Keratinocyte (primary cell): ENCODE measurements at regions not wholly inside any gene's neighbourhood (a gene's known extent, or its start where the extent isn't known, plus 50 kb on each side); places are given as distances from the start of the nearest gene placed in this dataset.

Experiments
- DNase-seq: peaks from one replicate; pipeline ENCODE4 v3.0.0-alpha.2; 2011; ENCODE audit warnings: low read depth, missing footprints, low spot score
- FAIRE-seq: peaks from 2 replicates; lab custom pipeline; 2011; peaks lifted over from hg19 to GRCh38; lab: Jason Lieb, UNC
- H2AFZ ChIP-seq: 2 replicates; pipeline ENCODE4 v1.6.0; 2012; ENCODE audit warnings: low read length, control low read depth, inconsistent platforms; ENCODE audit not compliant: control insufficient read depth
- H3K27ac ChIP-seq: 2 replicates; pipeline ENCODE4 v1.5.1; 2011; ENCODE audit warnings: low read length; ENCODE audit not compliant: control insufficient read depth, insufficient read depth
- H3K27me3 ChIP-seq: 3 replicates; pipeline ENCODE4 v1.6.0; 2011; ENCODE audit warnings: low read length; ENCODE audit not compliant: control insufficient read depth, insufficient read depth; ENCODE audit errors: extremely low read depth
- H3K36me3 ChIP-seq, 2 experiments: 2 replicates in 1 of 2; 3 replicates in 1 of 2; pipeline ENCODE4 v1.5.1; 2011; ENCODE audit warnings: low read length in 2 of 2, mild to moderate bottlenecking in 1 of 2; ENCODE audit not compliant: control insufficient read depth in 2 of 2, insufficient read depth in 2 of 2; ENCODE audit errors: extremely low read depth in 1 of 2
- H3K4me1 ChIP-seq: 3 replicates; pipeline ENCODE4 v1.5.1; 2011; ENCODE audit warnings: low read length; ENCODE audit not compliant: control insufficient read depth, insufficient read depth; ENCODE audit errors: extremely low read depth
- H3K4me2 ChIP-seq: 3 replicates; pipeline ENCODE4 v1.6.0; 2011; ENCODE audit warnings: low read depth, low read length; ENCODE audit not compliant: control insufficient read depth, insufficient read depth; ENCODE audit errors: extremely low read depth
- H3K4me3 ChIP-seq, 3 experiments: fragments of 200-600 bp in 1 of 3; sonication (generic) in 1 of 3; 2 replicates in 2 of 3; 3 replicates in 1 of 3; pipeline ENCODE4 v1.5.1; 2011 to 2016; ENCODE audit warnings: low read length in 3 of 3, mild to moderate bottlenecking in 3 of 3, control low read depth in 2 of 3, inconsistent platforms in 1 of 3, low read depth in 1 of 3, mixed read lengths in 1 of 3, mixed run types in 1 of 3, moderate library complexity in 1 of 3; ENCODE audit not compliant: control insufficient read depth in 2 of 3, insufficient read depth in 2 of 3; ENCODE audit errors: extremely low read depth in 1 of 3
- H3K79me2 ChIP-seq: 2 replicates; pipeline ENCODE4 v1.6.0; 2012; ENCODE audit warnings: low read length; ENCODE audit not compliant: control insufficient read depth, insufficient read depth
- H3K9ac ChIP-seq: 3 replicates; pipeline ENCODE4 v1.6.0; 2011; ENCODE audit warnings: low read length; ENCODE audit not compliant: control insufficient read depth, insufficient read depth; ENCODE audit errors: extremely low read depth
- H3K9me1 ChIP-seq: 3 replicates; pipeline ENCODE4 v1.6.0; 2011; ENCODE audit warnings: low read length; ENCODE audit not compliant: control insufficient read depth, insufficient read depth; ENCODE audit errors: extremely low read depth
- H3K9me3 ChIP-seq: 2 replicates; pipeline ENCODE4 v1.5.1; 2012; ENCODE audit warnings: low read depth, low read length; ENCODE audit not compliant: control insufficient read depth
- H4K20me1 ChIP-seq: 3 replicates; pipeline ENCODE4 v1.6.0; 2011; ENCODE audit warnings: low read length; ENCODE audit not compliant: control insufficient read depth, insufficient read depth; ENCODE audit errors: extremely low read depth
- CTCF ChIP-seq, 3 experiments: IDR thresholded peaks in 1 of 3; conservative IDR thresholded peaks in 1 of 3; optimal IDR thresholded peaks in 1 of 3; 2 replicates in 2 of 3; 3 replicates in 1 of 3; pipeline versions ENCODE3 to v1.5.1; 2011; ENCODE audit warnings: low read length in 3 of 3, mild to moderate bottlenecking in 3 of 3, moderate library complexity in 2 of 3, control low read depth in 1 of 3, inconsistent platforms in 1 of 3; ENCODE audit not compliant: insufficient read depth in 2 of 3; ENCODE audit errors: extremely low read depth in 1 of 3
- EZH2 ChIP-seq: IDR thresholded peaks from one replicate; pipeline ENCODE4 v1.6.1; 2012; ENCODE audit warnings: inconsistent platforms, mild to moderate bottlenecking, low read length, moderate library complexity
- dilution Hi-C: fragments of 300-500 bp; cut with MboI; formaldehyde crosslinking; loops from one replicate; pipeline ENCODE4 v1.7.0; 2020; ENCODE audit warnings: low sequenced_read_pairs; ENCODE audit not compliant: extremely low pct_ligation_motif_present

GRCh38 chr18:56488739-56489138, 149.7 kb downstream of the TXNL1 start:
- no peaks in the 10 kb centered on the region for H3K4me1 ChIP-seq
- H3K4me2 ChIP-seq: no peak overlapping the region
- no peak for TF ChIP-seq EZH2
- no peak for TF ChIP-seq CTCF (optimal IDR thresholded peaks at IDR 0.05 in 1 of 3, IDR thresholded peaks at IDR 0.05 in 1 of 3, conservative IDR thresholded peaks at IDR 0.05 in 1 of 3; ENCODE audit: extremely low read depth in 1 of 3, insufficient read depth in 2 of 3, low read length in 3 of 3)
- H3K79me2 ChIP-seq: no peaks in the 10 kb centered on the region
- H3K9ac ChIP-seq: no peak overlapping the region
- H3K9me1 ChIP-seq: no peaks in the 10 kb centered on the region
- no peak overlapping the region for H3K27ac ChIP-seq
- no peak overlapping the region for H2AFZ ChIP-seq
- dilution Hi-C loops: no loop called here
- FAIRE-seq (no peak), DNase-seq (no peak)
- H3K36me3 ChIP-seq: no peaks in the 10 kb centered on the region
- H3K4me3 ChIP-seq: no peak overlapping the region
- no peaks in the 10 kb centered on the region for H3K9me3 ChIP-seq
- no peaks in the 10 kb centered on the region for H4K20me1 ChIP-seq
- no peaks in the 10 kb centered on the region for H3K27me3 ChIP-seq

GRCh38 chr18:56487801-56488200, 150.6 kb downstream of the TXNL1 start:
- no peaks in the 10 kb centered on the region for H3K9me3 ChIP-seq
- no peak overlapping the region for H3K27ac ChIP-seq
- DNase-seq (no peak), FAIRE-seq (no peak)
- no peak overlapping the region for H3K4me3 ChIP-seq
- H3K4me1 ChIP-seq: no peaks in the 10 kb centered on the region
- no peak for TF ChIP-seq CTCF (optimal IDR thresholded peaks at IDR 0.05 in 1 of 3, IDR thresholded peaks at IDR 0.05 in 1 of 3, conservative IDR thresholded peaks at IDR 0.05 in 1 of 3; ENCODE audit: extremely low read depth in 1 of 3, insufficient read depth in 2 of 3, low read length in 3 of 3)
- H2AFZ ChIP-seq: no peak overlapping the region
- no peak overlapping the region for H3K4me2 ChIP-seq
- dilution Hi-C loops: no loop called here
- no peaks in the 10 kb centered on the region for H3K79me2 ChIP-seq
- H3K9me1 ChIP-seq: no peaks in the 10 kb centered on the region
- H4K20me1 ChIP-seq: no peaks in the 10 kb centered on the region
- no peaks in the 10 kb centered on the region for H3K27me3 ChIP-seq
- no peak overlapping the region for H3K9ac ChIP-seq
- no peaks in the 10 kb centered on the region for H3K36me3 ChIP-seq
